ENCODE measurements at regions not wholly inside any gene's neighbourhood (a gene's known extent, or its start where the extent isn't known, plus 50 kb on each side); places are given as distances from the start of the nearest gene placed in this dataset.

GRCh38 chr2:49259926-49260325, 105.6 kb upstream of the FSHR start:
- Mint-ChIP-seq H3K27ac (no peak overlapping the region), H3K4me3 (no peak overlapping the region), H3K9me3 (peaks cover 0 to 7% of the 10 kb centered on the region in 2 donors), H3K4me1 (no peaks in the 10 kb centered on the region), H3K27me3 (peaks cover 5% of the 10 kb centered on the region)
- DNase-seq (no peak), ATAC-seq (no peak)

GRCh38 chr2:49255409-49255971, 101.2 kb upstream of the FSHR start:
- no peak overlapping the region for H3K4me3 Mint-ChIP-seq
- ATAC-seq (no peak), DNase-seq (no peak)
- no peaks in the 10 kb centered on the region for H3K27me3 Mint-ChIP-seq
- no peak overlapping the region for H3K27ac Mint-ChIP-seq
- peaks cover 0 to 7% of the 10 kb centered on the region in 2 donors for H3K9me3 Mint-ChIP-seq
- no peaks in the 10 kb centered on the region for H3K4me1 Mint-ChIP-seq

- Mint-ChIP-seq H3K27ac (no peak overlapping the region), H3K27me3 (no peaks in the 10 kb centered on the region), H3K4me1 (no peaks in the 10 kb centered on the region), H3K9me3 (peaks cover 0 to 7% of the 10 kb centered on the region in 2 donors), H3K4me3 (no peak overlapping the region)
- ATAC-seq (no peak), DNase-seq (no peak)
These were observed 100.1 kb upstream of the FSHR start for GRCh38 chr2:49254401-49254800.

GRCh38 chr2:49251766-49252165, 97.5 kb upstream of the FSHR start:
- ATAC-seq (no peak), DNase-seq (no peak)
- Mint-ChIP-seq H3K4me1 (no peaks in the 10 kb centered on the region), H3K27me3 (no peaks in the 10 kb centered on the region), H3K9me3 (peaks cover 6 to 7% of the 10 kb centered on the region in 2 donors), H3K4me3 (no peak overlapping the region), H3K27ac (no peak overlapping the region)

- DNase-seq (no peak), ATAC-seq (no peak)
- Mint-ChIP-seq H3K4me3 (no peak overlapping the region), H3K4me1 (no peaks in the 10 kb centered on the region), H3K27me3 (no peaks in the 10 kb centered on the region), H3K9me3 (peaks cover 6 to 7% of the 10 kb centered on the region in 2 donors), H3K27ac (no peak overlapping the region)
These were observed 96.9 kb upstream of the FSHR start for GRCh38 chr2:49251251-49251650.

GRCh38 chr2:49248506-49248905, 94.2 kb upstream of the FSHR start:
- DNase-seq (no peak), ATAC-seq (no peak)
- Mint-ChIP-seq H3K4me1 (no peaks in the 10 kb centered on the region), H3K4me3 (no peak overlapping the region), H3K27me3 (no peaks in the 10 kb centered on the region), H3K9me3 (peaks cover 10 to 26% of the 10 kb centered on the region in 2 donors), H3K27ac (no peak overlapping the region)

GRCh38 chr2:49241991-49242390, 87.7 kb upstream of the FSHR start:
- ATAC-seq = no peak
- Mint-ChIP-seq H3K9me3 (peaks cover 14 to 28% of the 10 kb centered on the region in 2 donors), H3K27me3 (no peaks in the 10 kb centered on the region), H3K27ac (no peak overlapping the region), H3K4me1 (no peaks in the 10 kb centered on the region), H3K4me3 (no peak overlapping the region)
- DNase-seq = no peak

- Mint-ChIP-seq H3K4me3 (no peak overlapping the region), H3K9me3 (peaks cover 14 to 28% of the 10 kb centered on the region in 2 donors), H3K27ac (no peak overlapping the region)
These were observed 87.2 kb upstream of the FSHR start for GRCh38 chr2:49241501-49241900.

GRCh38 chr2:49240608-49241007, 86.3 kb upstream of the FSHR start:
- ATAC-seq = no peak
- H3K27me3 Mint-ChIP-seq = no peaks in the 10 kb centered on the region
- H3K4me3 Mint-ChIP-seq = no peak overlapping the region
- no peaks in the 10 kb centered on the region for H3K4me1 Mint-ChIP-seq
- H3K9me3 Mint-ChIP-seq = peaks cover 14 to 23% of the 10 kb centered on the region in 2 donors
- no peak overlapping the region for H3K27ac Mint-ChIP-seq
- DNase-seq = no peak

More at GRCh38 chr2:49241501-49241900, 87.2 kb upstream of the FSHR start:
- no peak for ATAC-seq
- no peak for DNase-seq
- H3K27me3 Mint-ChIP-seq = no peaks in the 10 kb centered on the region
- H3K4me1 Mint-ChIP-seq = no peaks in the 10 kb centered on the region

GRCh38 chr2:49238604-49238960, 84.3 kb upstream of the FSHR start:
- no peak for DNase-seq
- Mint-ChIP-seq H3K27ac (no peak overlapping the region), H3K4me3 (no peak overlapping the region), H3K9me3 (peaks cover 4 to 9% of the 10 kb centered on the region in 2 donors), H3K27me3 (no peaks in the 10 kb centered on the region), H3K4me1 (no peaks in the 10 kb centered on the region)
- ATAC-seq = no peak

- no peak overlapping the region for H3K4me3 Mint-ChIP-seq
- ATAC-seq = no peak
- no peaks in the 10 kb centered on the region for H3K4me1 Mint-ChIP-seq
These were observed 83.7 kb upstream of the FSHR start for GRCh38 chr2:49237867-49238603.

GRCh38 chr2:49236316-49236715, 82.0 kb upstream of the FSHR start:
- Mint-ChIP-seq H3K4me3 (no peak overlapping the region), H3K27ac (no peak overlapping the region), H3K4me1 (no peaks in the 10 kb centered on the region), H3K9me3 (peaks cover 7 to 12% of the 10 kb centered on the region in 2 donors), H3K27me3 (no peaks in the 10 kb centered on the region)
- DNase-seq = no peak
- no peak for ATAC-seq

More at GRCh38 chr2:49237867-49238603, 83.7 kb upstream of the FSHR start:
- Mint-ChIP-seq H3K27me3 (no peaks in the 10 kb centered on the region), H3K9me3 (peaks cover 0 to 4% of the 10 kb centered on the region in 2 donors), H3K27ac (no peak overlapping the region)
- DNase-seq = no peak

- no peaks in the 10 kb centered on the region for H3K27me3 Mint-ChIP-seq
- no peak for DNase-seq
- ATAC-seq = no peak
- no peak overlapping the region for H3K4me3 Mint-ChIP-seq
- H3K27ac Mint-ChIP-seq = no peak overlapping the region
- peaks cover 0 to 8% of the 10 kb centered on the region in 2 donors for H3K9me3 Mint-ChIP-seq
- no peaks in the 10 kb centered on the region for H3K4me1 Mint-ChIP-seq
These were observed 72.0 kb upstream of the FSHR start for GRCh38 chr2:49226360-49226759.

GRCh38 chr2:49225126-49225525, 70.8 kb upstream of the FSHR start:
- peaks cover 0 to 1% of the 10 kb centered on the region in 2 donors for H3K9me3 Mint-ChIP-seq
- no peak overlapping the region for H3K27ac Mint-ChIP-seq
- no peaks in the 10 kb centered on the region for H3K4me1 Mint-ChIP-seq
- H3K27me3 Mint-ChIP-seq = no peaks in the 10 kb centered on the region
- H3K4me3 Mint-ChIP-seq = no peak overlapping the region
- DNase-seq (no peak), ATAC-seq (no peak)

GRCh38 chr2:49224426-49225010, 70.2 kb upstream of the FSHR start:
- Mint-ChIP-seq H3K27me3 (no peaks in the 10 kb centered on the region), H3K4me1 (no peaks in the 10 kb centered on the region), H3K4me3 (no peak overlapping the region), H3K9me3 (peaks cover 0 to 4% of the 10 kb centered on the region in 2 donors), H3K27ac (no peak overlapping the region)
- no peak for DNase-seq
- ATAC-seq = no peak

- ATAC-seq = no peak
- Mint-ChIP-seq H3K27ac (no peak overlapping the region), H3K4me1 (no peaks in the 10 kb centered on the region)
These were observed 68.7 kb upstream of the FSHR start for GRCh38 chr2:49222975-49223528.

More at GRCh38 chr2:49222975-49223528, 68.7 kb upstream of the FSHR start:
- no peak for DNase-seq
- Mint-ChIP-seq H3K27me3 (no peaks in the 10 kb centered on the region), H3K4me3 (no peak overlapping the region), H3K9me3 (peaks cover 0 to 4% of the 10 kb centered on the region in 2 donors)

Measured in stimulated activated naive CD8-positive, alpha-beta T cell treated with anti-CD3 and anti-CD28 coated beads, Interleukin-15, amount 100 ng/mL, for 72 hours (primary cell).